Stimulated activated CD8-positive, alpha-beta memory T cell treated with anti-CD3 and anti-CD28 coated beads, Interleukin-12 subunit alpha, Interleukin-12 subunit beta, amount 100 ng/mL, for 4 hours (primary cell): ENCODE measurements at regions not wholly inside any gene's neighbourhood (a gene's known extent, or its start where the extent isn't known, plus 50 kb on each side); places are given as distances from the start of the nearest gene placed in this dataset.
"Not testable (repeated sequence)": the region's sequence is repeated elsewhere in the genome, so short reads cannot be mapped to it uniquely, and the experiment has no call there.

Source experiments
- DNase-seq: peaks from one replicate; pipeline ENCODE4 v3.0.0-alpha.2; 2020; ENCODE audit warnings: low read depth

DNA sequence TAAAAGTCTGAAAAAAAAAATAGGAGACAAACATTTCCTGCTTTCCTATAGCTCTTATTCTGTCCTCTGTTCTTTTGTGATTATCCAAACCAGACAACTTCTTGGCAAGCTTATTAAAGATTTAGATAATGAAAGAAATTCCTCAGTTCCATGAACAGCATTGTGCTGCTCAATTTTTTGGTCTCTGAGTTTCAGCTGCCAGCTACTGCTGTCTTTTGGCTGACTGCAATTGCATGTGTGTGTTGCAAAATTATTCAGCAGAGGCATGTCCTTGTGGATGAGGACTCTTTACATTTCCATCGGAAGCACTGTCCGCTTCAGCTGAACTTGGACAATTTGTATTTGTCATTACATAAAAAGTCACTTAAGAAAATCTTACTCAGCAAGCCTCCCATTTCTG is 397.3 kb upstream of the RASGRP1 start:
- DNase-seq: no peak

DNA sequence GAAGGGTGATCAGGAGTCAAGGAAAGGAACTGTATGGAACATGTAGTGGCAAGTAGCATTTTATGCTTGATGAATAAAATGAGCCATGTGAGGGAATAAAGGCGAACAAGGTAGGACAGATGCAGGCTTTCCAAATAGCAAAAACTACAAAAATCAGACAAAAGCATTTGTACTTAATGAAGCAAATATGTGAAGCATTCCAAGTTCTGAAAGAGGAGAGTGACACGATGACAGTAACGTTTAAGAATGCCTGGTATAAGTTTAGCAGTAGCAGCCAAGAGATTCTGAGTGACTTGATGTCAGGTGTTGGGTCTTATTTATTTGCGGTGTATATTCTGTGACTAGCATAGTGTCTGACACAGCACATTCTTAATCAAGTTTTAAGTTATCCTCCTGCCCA is 408.2 kb upstream of the RASGRP1 start:
- no peak for DNase-seq

DNA sequence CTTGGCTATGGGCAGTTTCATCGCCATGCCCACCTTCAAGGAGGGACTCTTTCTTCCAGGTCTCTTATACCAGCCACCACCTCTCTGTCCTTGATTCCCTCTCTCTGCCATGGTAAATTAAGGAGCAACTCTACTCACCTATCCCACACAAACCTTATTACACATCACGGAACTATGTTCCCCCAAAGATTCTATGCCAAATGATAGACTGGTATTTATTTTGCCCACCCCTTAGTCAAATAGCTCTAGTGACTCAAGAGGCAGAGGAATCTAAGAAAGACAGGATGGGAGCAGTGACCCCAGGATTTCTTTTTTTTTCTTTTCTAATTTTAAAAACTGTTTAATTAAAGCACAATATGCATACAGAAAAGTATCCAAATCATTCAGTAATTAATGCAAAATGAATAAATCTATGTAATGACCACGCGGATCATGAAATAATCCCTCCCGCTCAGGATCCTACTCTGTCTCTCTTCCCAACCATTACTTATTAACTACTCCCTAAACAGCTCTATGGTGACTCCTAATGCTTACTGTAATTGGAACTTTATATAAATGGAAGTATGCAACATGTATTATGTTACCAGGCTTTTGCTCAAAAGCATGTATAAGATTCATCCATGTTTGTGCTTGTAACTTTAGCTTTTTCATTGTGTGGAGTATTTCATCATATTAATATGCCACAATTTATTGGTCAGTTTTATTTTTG is 410.8 kb upstream of the RASGRP1 start:
- no peak for DNase-seq

GRCh38 chr15:38991126-38991525 is 426.5 kb upstream of the RASGRP1 start:
- no peak for DNase-seq

DNA sequence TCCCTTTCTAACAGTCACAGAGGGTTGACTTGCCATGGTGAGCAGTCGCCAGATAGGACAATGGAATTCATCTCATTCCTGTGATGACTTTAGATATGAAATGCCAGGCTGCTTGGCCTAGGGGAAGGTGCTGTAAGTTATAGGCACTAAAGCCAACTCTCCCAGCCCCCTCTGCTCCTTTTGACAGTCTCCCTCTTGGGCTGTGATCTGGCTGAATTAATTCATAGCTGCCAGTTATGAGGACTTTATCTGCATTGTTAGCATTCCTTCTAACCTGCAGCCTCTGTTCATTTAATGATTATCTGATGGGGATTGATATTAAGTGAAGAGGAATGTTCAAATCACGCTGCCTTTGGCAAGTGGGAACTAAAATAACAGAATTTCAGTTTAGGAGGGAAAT is 427.1 kb upstream of the RASGRP1 start:
- no peak for DNase-seq

DNA sequence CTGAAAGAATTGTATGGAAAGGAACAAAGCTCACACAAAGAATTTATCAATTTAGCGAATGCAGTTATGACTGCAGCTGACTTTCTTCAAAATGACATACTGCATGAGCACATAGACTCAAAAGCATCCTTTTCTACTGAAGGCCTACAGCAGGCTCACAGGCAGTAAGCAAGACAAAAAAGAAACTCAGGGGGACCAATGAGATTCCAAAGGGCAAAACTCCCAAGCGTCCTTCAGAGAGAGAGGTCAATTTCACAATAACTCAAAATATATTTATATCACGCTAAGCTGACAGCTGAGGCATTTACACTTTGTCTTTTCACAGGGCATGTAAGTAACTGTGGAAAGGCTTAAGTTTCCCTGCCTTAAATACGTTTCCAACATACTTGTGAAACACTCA is 427.9 kb upstream of the RASGRP1 start:
- DNase-seq: no peak

GRCh38 chr15:38992930-38993329 is 428.3 kb upstream of the RASGRP1 start:
- DNase-seq: no peak

DNA sequence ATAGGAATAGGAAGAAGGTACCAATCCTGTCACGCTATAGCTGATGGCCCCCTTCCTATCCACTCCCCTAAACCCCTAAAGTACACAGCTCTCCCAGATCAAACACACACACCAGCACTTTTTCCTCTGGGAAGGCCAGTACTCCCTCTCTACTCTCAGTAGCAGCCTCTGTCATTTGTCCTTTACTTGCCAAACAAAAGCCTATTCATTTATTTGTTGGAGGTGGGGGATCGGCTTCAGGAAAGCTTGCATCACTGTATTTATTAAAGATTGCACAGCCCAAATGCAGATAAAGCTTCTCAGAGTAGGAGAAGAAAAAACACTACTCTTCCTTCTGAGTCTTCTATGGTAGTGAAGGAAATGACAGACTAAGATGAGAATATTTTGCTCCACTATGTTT is 429.7 kb upstream of the RASGRP1 start:
- DNase-seq: no peak

GRCh38 chr15:38996111-38996631 is 431.6 kb upstream of the RASGRP1 start:
- DNase-seq: no peak

DNA sequence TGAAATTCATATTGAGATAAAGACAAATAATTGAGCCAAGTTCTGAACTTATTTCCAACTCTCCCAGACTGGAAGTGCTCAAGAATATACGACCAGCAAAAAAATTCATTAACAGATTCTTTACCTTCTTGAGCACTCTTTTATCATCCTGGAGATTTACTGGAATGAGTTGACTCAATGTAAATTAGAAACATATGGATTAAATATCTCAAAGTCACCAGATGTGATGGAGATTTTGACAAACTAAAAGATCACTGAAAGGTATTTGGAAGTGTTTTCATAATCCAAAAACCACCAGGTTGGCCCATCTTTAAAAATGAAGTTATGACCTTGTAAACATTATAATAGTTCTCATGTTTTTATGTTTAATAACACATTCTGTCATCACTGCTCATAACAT is 433.2 kb upstream of the RASGRP1 start:
- no peak for DNase-seq

GRCh38 chr15:39000008-39000734 is 435.6 kb upstream of the RASGRP1 start:
- DNase-seq: no peak

- DNase-seq: no peak
These were observed 445.1 kb upstream of the RASGRP1 start for GRCh38 chr15:39009740-39010139.

- not testable (repeated sequence) for DNase-seq
These were observed 446.5 kb upstream of the RASGRP1 start for GRCh38 chr15:39011066-39011465.

DNA sequence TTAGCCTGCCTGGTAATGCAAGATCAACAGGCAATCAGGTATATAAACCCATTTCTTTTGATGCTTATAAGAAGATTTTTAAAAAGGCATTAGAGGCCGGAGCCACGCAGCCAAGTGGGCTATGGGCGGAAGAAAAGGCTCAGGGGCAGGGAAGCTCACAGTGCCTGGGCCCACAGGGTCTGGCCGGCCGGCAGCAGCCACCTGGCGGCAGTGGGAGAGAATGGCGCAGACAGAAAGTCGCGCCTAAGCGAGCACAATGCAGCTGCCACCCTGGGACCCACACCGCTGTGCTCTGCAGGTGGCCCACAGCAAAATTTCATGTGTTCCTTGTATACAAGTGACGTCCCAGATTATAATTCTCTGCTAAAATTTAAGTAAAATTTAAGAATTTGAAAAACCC is 448.6 kb upstream of the RASGRP1 start:
- no peak for DNase-seq

DNA sequence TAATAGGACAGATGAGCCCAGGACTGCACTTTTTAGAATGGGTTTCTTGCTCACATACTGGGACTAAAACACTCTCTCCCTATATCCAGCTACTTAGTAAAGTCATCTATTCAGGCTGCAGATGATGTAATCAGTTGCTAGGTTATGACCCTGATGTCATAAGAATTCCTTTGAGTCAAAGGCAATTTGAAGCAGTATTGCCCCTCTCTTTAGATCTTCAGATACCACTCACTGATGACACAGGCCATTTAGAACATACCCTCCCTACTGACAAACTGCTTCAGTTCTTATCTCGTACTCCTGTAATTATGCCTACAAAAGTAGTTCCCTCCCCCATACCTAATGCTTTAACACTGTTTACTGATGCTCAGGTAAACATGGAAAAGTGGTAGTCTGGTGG is 450.1 kb upstream of the RASGRP1 start:
- DNase-seq: no peak

GRCh38 chr15:39016706-39017105 is 452.1 kb upstream of the RASGRP1 start:
- no peak for DNase-seq

GRCh38 chr15:39018966-39019365 is 454.4 kb upstream of the RASGRP1 start:
- DNase-seq: no peak

GRCh38 chr15:39021341-39021740 is 456.7 kb upstream of the RASGRP1 start:
- DNase-seq: no peak

- DNase-seq: no peak
These were observed 458.1 kb upstream of the RASGRP1 start for GRCh38 chr15:39022532-39023305.

DNA sequence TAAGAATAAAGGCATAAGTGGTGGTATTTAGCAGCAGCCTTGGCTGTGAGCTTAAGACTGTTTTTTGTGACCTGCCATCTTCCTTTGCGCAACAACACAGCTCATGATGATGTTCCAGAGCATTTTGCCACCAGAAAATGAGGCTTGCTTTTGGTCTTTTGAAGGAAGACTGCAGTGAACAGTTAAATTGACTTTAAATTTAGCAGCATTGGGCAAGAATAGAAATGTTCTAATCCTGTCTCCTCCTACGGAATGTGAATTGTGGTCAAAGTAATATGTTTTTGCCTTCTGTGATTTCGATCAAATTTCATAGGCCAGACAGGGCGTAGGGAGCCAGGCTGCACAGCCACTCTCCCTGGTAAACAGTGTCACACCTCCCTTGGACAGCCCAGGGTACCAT is 460.7 kb upstream of the RASGRP1 start:
- no peak for DNase-seq

GRCh38 chr15:39025881-39026280 is 461.3 kb upstream of the RASGRP1 start:
- no peak for DNase-seq

- no peak for DNase-seq
These were observed 463.5 kb upstream of the RASGRP1 start for GRCh38 chr15:39028069-39028468.

GRCh38 chr15:39029741-39030140 is 465.1 kb upstream of the RASGRP1 start:
- no peak for DNase-seq
